MM.1S (cell line): ENCODE measurements at regions not wholly inside any gene's neighbourhood (a gene's known extent, or its start where the extent isn't known, plus 50 kb on each side); places are given as distances from the start of the nearest gene placed in this dataset.

Source experiments
- EZH2phosphoT487 ChIP-seq: fragments of 300-600 bp; sonication (generic); IDR thresholded peaks from 2 replicates; pipeline ENCODE4 v1.6.1; 2018; ENCODE audit warnings: antibody characterized with exemption, low read length
- TF ChIP-seq, protein P1 (sequence below): fragments of 300-600 bp; sonication (generic); IDR thresholded peaks from 2 replicates; pipeline ENCODE4 v1.5.1; 2016; ENCODE audit warnings: antibody characterized with exemption, low read length, mixed read lengths

DNA sequence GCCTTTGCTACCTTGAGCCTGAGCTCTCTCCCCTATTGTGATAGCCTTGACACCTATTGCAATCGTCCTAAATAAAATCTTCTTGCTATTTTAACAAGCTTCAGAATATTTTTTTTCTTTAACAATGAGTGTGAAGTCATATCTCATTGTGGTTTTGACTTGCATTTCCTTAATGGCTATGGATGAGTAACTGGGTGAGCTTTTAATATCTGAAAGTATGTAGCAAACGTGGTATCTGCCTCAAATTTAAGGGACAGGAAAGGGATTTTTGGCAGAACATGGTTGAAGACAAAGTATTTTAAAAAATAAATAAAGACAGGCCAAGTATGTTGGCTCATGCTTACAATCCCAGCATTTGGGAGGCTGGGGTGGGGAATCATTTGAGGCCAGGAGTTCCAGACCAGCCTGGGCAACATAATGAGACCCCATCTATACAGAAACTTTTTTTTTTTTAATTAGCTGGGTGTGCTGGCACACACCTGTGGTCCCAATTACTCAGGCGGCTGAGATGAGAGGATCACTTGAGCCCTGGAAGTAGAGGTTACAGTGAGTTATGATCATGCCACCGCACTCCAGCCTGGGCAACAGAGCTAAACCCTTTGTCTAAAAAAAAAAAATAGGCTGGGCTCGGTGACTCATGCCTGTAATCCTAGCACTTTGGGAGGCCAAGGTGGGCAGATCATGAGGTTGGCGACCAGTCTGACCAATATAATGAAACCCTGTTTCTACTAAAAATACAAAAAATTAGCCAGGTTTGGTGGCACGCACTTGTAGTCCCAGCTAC, 319.3 kb upstream of the NRP1 start:
- TF ChIP-seq, protein P1, sequence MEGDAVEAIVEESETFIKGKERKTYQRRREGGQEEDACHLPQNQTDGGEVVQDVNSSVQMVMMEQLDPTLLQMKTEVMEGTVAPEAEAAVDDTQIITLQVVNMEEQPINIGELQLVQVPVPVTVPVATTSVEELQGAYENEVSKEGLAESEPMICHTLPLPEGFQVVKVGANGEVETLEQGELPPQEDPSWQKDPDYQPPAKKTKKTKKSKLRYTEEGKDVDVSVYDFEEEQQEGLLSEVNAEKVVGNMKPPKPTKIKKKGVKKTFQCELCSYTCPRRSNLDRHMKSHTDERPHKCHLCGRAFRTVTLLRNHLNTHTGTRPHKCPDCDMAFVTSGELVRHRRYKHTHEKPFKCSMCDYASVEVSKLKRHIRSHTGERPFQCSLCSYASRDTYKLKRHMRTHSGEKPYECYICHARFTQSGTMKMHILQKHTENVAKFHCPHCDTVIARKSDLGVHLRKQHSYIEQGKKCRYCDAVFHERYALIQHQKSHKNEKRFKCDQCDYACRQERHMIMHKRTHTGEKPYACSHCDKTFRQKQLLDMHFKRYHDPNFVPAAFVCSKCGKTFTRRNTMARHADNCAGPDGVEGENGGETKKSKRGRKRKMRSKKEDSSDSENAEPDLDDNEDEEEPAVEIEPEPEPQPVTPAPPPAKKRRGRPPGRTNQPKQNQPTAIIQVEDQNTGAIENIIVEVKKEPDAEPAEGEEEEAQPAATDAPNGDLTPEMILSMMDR: no peak
- no peak for TF ChIP-seq EZH2phosphoT487
